Fibroblast of mammary gland (primary cell): ENCODE measurements at regions not wholly inside any gene's neighbourhood (a gene's known extent, or its start where the extent isn't known, plus 50 kb on each side); places are given as distances from the start of the nearest gene placed in this dataset.

ENCODE experiments used
- DNase-seq: peaks from one replicate; pipeline ENCODE4 v3.0.0-alpha.2; 2010; ENCODE audit warnings: low read depth
- H3K4me3 ChIP-seq: 2 replicates; pipeline ENCODE4 v1.5.1; 2011; ENCODE audit warnings: low read depth, mild to moderate bottlenecking, low read length, moderate library complexity; ENCODE audit not compliant: control insufficient read depth
- CTCF ChIP-seq: conservative IDR thresholded peaks from 2 replicates; pipeline ENCODE4 v1.5.1; 2011; ENCODE audit warnings: low read depth, low read length, inconsistent platforms; ENCODE audit not compliant: control insufficient read depth, insufficient read depth

GRCh38 chr2:138219961-138220360 lies 255.7 kb downstream of the HNMT start:
- no peak for TF ChIP-seq CTCF
- DNase-seq: peak; percentile 38
- H3K4me3 ChIP-seq: no peak overlapping the region

- no peak for TF ChIP-seq CTCF
- DNase-seq: no peak
- H3K4me3 ChIP-seq: no peak overlapping the region
Observed at GRCh38 chr2:138221358-138221757, 257.1 kb downstream of the HNMT start.

DNA sequence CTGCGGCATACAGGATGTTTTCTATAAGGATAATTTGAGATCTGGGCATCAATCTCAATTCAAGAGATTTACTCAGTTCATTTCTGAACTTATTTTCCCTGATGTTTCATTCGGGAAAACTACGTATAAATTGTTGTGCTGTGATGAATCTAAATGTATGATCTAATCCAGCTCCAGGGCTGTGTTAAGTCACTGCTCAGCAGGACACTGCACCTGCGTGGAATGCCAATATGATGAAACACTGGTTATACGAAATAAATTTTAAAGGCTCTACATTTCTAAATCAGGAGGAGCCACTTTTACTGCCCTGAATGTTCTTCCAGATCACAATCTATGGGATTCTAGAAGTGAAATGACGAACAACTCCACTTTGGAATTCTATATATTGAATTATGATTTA lies 259.0 kb downstream of the HNMT start:
- DNase-seq: no peak
- no peak for TF ChIP-seq CTCF
- no peak overlapping the region for H3K4me3 ChIP-seq

GRCh38 chr2:138227195-138227594 lies 262.9 kb downstream of the HNMT start:
- H3K4me3 ChIP-seq: no peak overlapping the region
- no peak for DNase-seq
- TF ChIP-seq CTCF: no peak

GRCh38 chr2:138228101-138228500 lies 263.8 kb downstream of the HNMT start:
- DNase-seq: no peak
- no peak for TF ChIP-seq CTCF
- no peak overlapping the region for H3K4me3 ChIP-seq

DNA sequence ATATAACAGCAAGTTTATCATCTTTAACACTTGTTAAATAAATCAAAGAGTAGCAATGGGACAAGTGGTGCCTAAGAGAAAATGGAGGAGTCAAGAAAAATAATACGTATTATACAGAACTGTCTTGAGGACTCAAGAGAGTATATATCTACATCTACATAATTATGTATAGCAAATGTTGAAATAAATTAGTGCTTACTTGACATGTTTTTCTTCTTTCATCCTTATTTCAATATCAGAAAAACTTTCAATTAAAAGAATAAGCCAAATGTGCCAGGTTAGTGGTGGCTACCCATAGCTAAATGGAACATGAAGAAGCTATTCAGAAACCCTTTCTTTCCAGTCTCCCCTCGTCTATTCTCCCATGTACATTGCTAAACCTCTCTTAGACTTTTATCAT lies 267.3 kb upstream of the SPOPL start:
- H3K4me3 ChIP-seq: no peak overlapping the region
- TF ChIP-seq CTCF: no peak
- DNase-seq: no peak

- TF ChIP-seq CTCF: no peak
- no peak overlapping the region for H3K4me3 ChIP-seq
- DNase-seq: no peak
Observed at GRCh38 chr2:138235041-138235440, 266.5 kb upstream of the SPOPL start.
